ENCODE measurements at regions not wholly inside any gene's neighbourhood (a gene's known extent, or its start where the extent isn't known, plus 50 kb on each side); places are given as distances from the start of the nearest gene placed in this dataset.
"Not testable (repeated sequence)": the region's sequence is repeated elsewhere in the genome, so short reads cannot be mapped to it uniquely, and the experiment has no call there.

- no peaks in the 10 kb centered on the region for H3K4me1 ChIP-seq (ENCODE audit: control insufficient read depth in 2 of 2, insufficient read depth in 2 of 2, low read length in 2 of 2)
- H3K4me3 ChIP-seq (ENCODE audit: low read length in 2 of 2), result no peak overlapping the region
- no peak overlapping the region for H3K9ac ChIP-seq (ENCODE audit: low read depth in 1 of 2, low read length in 2 of 2)
- H3K36me3 ChIP-seq (ENCODE audit: control insufficient read depth in 2 of 2, insufficient read depth in 2 of 2, low read length in 2 of 2), result no peaks in the 10 kb centered on the region
- H3K27ac ChIP-seq (ENCODE audit: low read depth in 2 of 2, low read length in 2 of 2), result no peak overlapping the region
- no peaks in the 10 kb centered on the region for H3K27me3 ChIP-seq (ENCODE audit: control insufficient read depth in 2 of 2, insufficient read depth in 2 of 2, low read length in 2 of 2)
- peaks cover 0 to 3% of the 10 kb centered on the region in 2 donors for H3K9me3 ChIP-seq (ENCODE audit: control insufficient read depth in 2 of 2, low read length in 2 of 2)
Observed at GRCh38 chr13:54004026-54004699, 975.5 kb downstream of the OLFM4 start.

GRCh38 chr13:54016542-54016941 is 987.9 kb downstream of the OLFM4 start:
- H3K27ac ChIP-seq (ENCODE audit: low read depth in 2 of 2, low read length in 2 of 2), result no peak overlapping the region
- no peak overlapping the region for H3K4me3 ChIP-seq (ENCODE audit: low read length in 2 of 2)
- H3K9ac ChIP-seq (ENCODE audit: low read depth in 1 of 2, low read length in 2 of 2), result no peak overlapping the region
- no peaks in the 10 kb centered on the region for H3K9me3 ChIP-seq (ENCODE audit: control insufficient read depth in 2 of 2, low read length in 2 of 2)
- no peaks in the 10 kb centered on the region for H3K4me1 ChIP-seq (ENCODE audit: control insufficient read depth in 2 of 2, insufficient read depth in 2 of 2, low read length in 2 of 2)
- no peaks in the 10 kb centered on the region for H3K27me3 ChIP-seq (ENCODE audit: control insufficient read depth in 2 of 2, insufficient read depth in 2 of 2, low read length in 2 of 2)
- H3K36me3 ChIP-seq (ENCODE audit: control insufficient read depth in 2 of 2, insufficient read depth in 2 of 2, low read length in 2 of 2), result no peaks in the 10 kb centered on the region

GRCh38 chr13:54018485-54018884 is 989.9 kb downstream of the OLFM4 start:
- Histone ChIP-seq H3K27me3 (ENCODE audit: control insufficient read depth in 2 of 2, insufficient read depth in 2 of 2, low read length in 2 of 2) (no peaks in the 10 kb centered on the region), H3K9ac (ENCODE audit: low read depth in 1 of 2, low read length in 2 of 2) (no peak overlapping the region), H3K9me3 (ENCODE audit: control insufficient read depth in 2 of 2, low read length in 2 of 2) (no peaks in the 10 kb centered on the region), H3K36me3 (ENCODE audit: control insufficient read depth in 2 of 2, insufficient read depth in 2 of 2, low read length in 2 of 2) (no peaks in the 10 kb centered on the region), H3K4me3 (ENCODE audit: low read length in 2 of 2) (no peak overlapping the region), H3K4me1 (ENCODE audit: control insufficient read depth in 2 of 2, insufficient read depth in 2 of 2, low read length in 2 of 2) (no peaks in the 10 kb centered on the region), H3K27ac (ENCODE audit: low read depth in 2 of 2, low read length in 2 of 2) (no peak overlapping the region)

- no peaks in the 10 kb centered on the region for H3K27me3 ChIP-seq (ENCODE audit: control insufficient read depth in 2 of 2, insufficient read depth in 2 of 2, low read length in 2 of 2)
- H3K4me1 ChIP-seq (ENCODE audit: control insufficient read depth in 2 of 2, insufficient read depth in 2 of 2, low read length in 2 of 2), result no peaks in the 10 kb centered on the region
- H3K9ac ChIP-seq (ENCODE audit: low read depth in 1 of 2, low read length in 2 of 2), result no peak overlapping the region
- no peak overlapping the region for H3K27ac ChIP-seq (ENCODE audit: low read depth in 2 of 2, low read length in 2 of 2)
- peaks cover 2 to 3% of the 10 kb centered on the region in 2 donors for H3K9me3 ChIP-seq (ENCODE audit: control insufficient read depth in 2 of 2, low read length in 2 of 2)
- H3K4me3 ChIP-seq (ENCODE audit: low read length in 2 of 2), result no peak overlapping the region
- no peaks in the 10 kb centered on the region for H3K36me3 ChIP-seq (ENCODE audit: control insufficient read depth in 2 of 2, insufficient read depth in 2 of 2, low read length in 2 of 2)
Observed at GRCh38 chr13:54029226-54029625, 1000.6 kb downstream of the OLFM4 start.

- no peaks in the 10 kb centered on the region for H3K27me3 ChIP-seq (ENCODE audit: control insufficient read depth in 2 of 2, insufficient read depth in 2 of 2, low read length in 2 of 2)
- no peak overlapping the region for H3K27ac ChIP-seq (ENCODE audit: low read depth in 2 of 2, low read length in 2 of 2)
- no peaks in the 10 kb centered on the region for H3K4me1 ChIP-seq (ENCODE audit: control insufficient read depth in 2 of 2, insufficient read depth in 2 of 2, low read length in 2 of 2)
- peaks cover 2 to 3% of the 10 kb centered on the region in 2 donors for H3K9me3 ChIP-seq (ENCODE audit: control insufficient read depth in 2 of 2, low read length in 2 of 2)
- H3K9ac ChIP-seq (ENCODE audit: low read depth in 1 of 2, low read length in 2 of 2), result no peak overlapping the region
- H3K36me3 ChIP-seq (ENCODE audit: control insufficient read depth in 2 of 2, insufficient read depth in 2 of 2, low read length in 2 of 2), result no peaks in the 10 kb centered on the region
- no peak overlapping the region for H3K4me3 ChIP-seq (ENCODE audit: low read length in 2 of 2)
Observed at GRCh38 chr13:54029720-54030119, 1001.1 kb downstream of the OLFM4 start.

- H3K9me3 ChIP-seq (ENCODE audit: control insufficient read depth in 2 of 2, low read length in 2 of 2), result peaks cover 0 to 5% of the 10 kb centered on the region in 2 donors
- H3K36me3 ChIP-seq (ENCODE audit: control insufficient read depth in 2 of 2, insufficient read depth in 2 of 2, low read length in 2 of 2), result no peaks in the 10 kb centered on the region
- no peak overlapping the region for H3K4me3 ChIP-seq (ENCODE audit: low read length in 2 of 2)
- no peaks in the 10 kb centered on the region for H3K4me1 ChIP-seq (ENCODE audit: control insufficient read depth in 2 of 2, insufficient read depth in 2 of 2, low read length in 2 of 2)
- no peak overlapping the region for H3K9ac ChIP-seq (ENCODE audit: low read depth in 1 of 2, low read length in 2 of 2)
- no peak overlapping the region for H3K27ac ChIP-seq (ENCODE audit: low read depth in 2 of 2, low read length in 2 of 2)
- no peaks in the 10 kb centered on the region for H3K27me3 ChIP-seq (ENCODE audit: control insufficient read depth in 2 of 2, insufficient read depth in 2 of 2, low read length in 2 of 2)
Observed at GRCh38 chr13:54033323-54033861, 1004.8 kb downstream of the OLFM4 start.

- H3K9me3 ChIP-seq (ENCODE audit: control insufficient read depth in 2 of 2, low read length in 2 of 2), result peaks cover 0 to 5% of the 10 kb centered on the region in 2 donors
- no peak overlapping the region for H3K27ac ChIP-seq (ENCODE audit: low read depth in 2 of 2, low read length in 2 of 2)
- no peak overlapping the region for H3K9ac ChIP-seq (ENCODE audit: low read depth in 1 of 2, low read length in 2 of 2)
- no peaks in the 10 kb centered on the region for H3K4me1 ChIP-seq (ENCODE audit: control insufficient read depth in 2 of 2, insufficient read depth in 2 of 2, low read length in 2 of 2)
- H3K4me3 ChIP-seq (ENCODE audit: low read length in 2 of 2), result no peak overlapping the region
- no peaks in the 10 kb centered on the region for H3K36me3 ChIP-seq (ENCODE audit: control insufficient read depth in 2 of 2, insufficient read depth in 2 of 2, low read length in 2 of 2)
- no peaks in the 10 kb centered on the region for H3K27me3 ChIP-seq (ENCODE audit: control insufficient read depth in 2 of 2, insufficient read depth in 2 of 2, low read length in 2 of 2)
Observed at GRCh38 chr13:54034047-54034446, 1005.4 kb downstream of the OLFM4 start.

- not testable (repeated sequence) for H3K4me1 ChIP-seq (ENCODE audit: control insufficient read depth in 2 of 2, insufficient read depth in 2 of 2, low read length in 2 of 2); H3K27ac ChIP-seq (ENCODE audit: low read depth in 2 of 2, low read length in 2 of 2); H3K4me3 ChIP-seq (ENCODE audit: low read length in 2 of 2); H3K36me3 ChIP-seq (ENCODE audit: control insufficient read depth in 2 of 2, insufficient read depth in 2 of 2, low read length in 2 of 2); H3K9ac ChIP-seq (ENCODE audit: low read depth in 1 of 2, low read length in 2 of 2); H3K27me3 ChIP-seq (ENCODE audit: control insufficient read depth in 2 of 2, insufficient read depth in 2 of 2, low read length in 2 of 2); H3K9me3 ChIP-seq (ENCODE audit: control insufficient read depth in 2 of 2, low read length in 2 of 2)
Observed at GRCh38 chr13:54057416-54057815, 1028.8 kb downstream of the OLFM4 start.

- not testable (repeated sequence) for H3K9ac ChIP-seq (ENCODE audit: low read depth in 1 of 2, low read length in 2 of 2); H3K27ac ChIP-seq (ENCODE audit: low read depth in 2 of 2, low read length in 2 of 2); H3K4me1 ChIP-seq (ENCODE audit: control insufficient read depth in 2 of 2, insufficient read depth in 2 of 2, low read length in 2 of 2); H3K4me3 ChIP-seq (ENCODE audit: low read length in 2 of 2); H3K36me3 ChIP-seq (ENCODE audit: control insufficient read depth in 2 of 2, insufficient read depth in 2 of 2, low read length in 2 of 2); H3K9me3 ChIP-seq (ENCODE audit: control insufficient read depth in 2 of 2, low read length in 2 of 2); H3K27me3 ChIP-seq (ENCODE audit: control insufficient read depth in 2 of 2, insufficient read depth in 2 of 2, low read length in 2 of 2)
Observed at GRCh38 chr13:54069958-54070357, 1041.3 kb downstream of the OLFM4 start.

GRCh38 chr13:54077569-54077968 is 1049.0 kb downstream of the OLFM4 start:
- Histone ChIP-seq H3K9me3 (ENCODE audit: control insufficient read depth in 2 of 2, low read length in 2 of 2) (no peaks in the 10 kb centered on the region), H3K4me3 (ENCODE audit: low read length in 2 of 2) (no peak overlapping the region), H3K4me1 (ENCODE audit: control insufficient read depth in 2 of 2, insufficient read depth in 2 of 2, low read length in 2 of 2) (no peaks in the 10 kb centered on the region), H3K9ac (ENCODE audit: low read depth in 1 of 2, low read length in 2 of 2) (no peak overlapping the region), H3K27me3 (ENCODE audit: control insufficient read depth in 2 of 2, insufficient read depth in 2 of 2, low read length in 2 of 2) (no peaks in the 10 kb centered on the region), H3K36me3 (ENCODE audit: control insufficient read depth in 2 of 2, insufficient read depth in 2 of 2, low read length in 2 of 2) (no peaks in the 10 kb centered on the region), H3K27ac (ENCODE audit: low read depth in 2 of 2, low read length in 2 of 2) (no peak overlapping the region)

Measured in mucosa of rectum (tissue), 2 donors.